Daoy (cell line): ENCODE measurements at regions not wholly inside any gene's neighbourhood (a gene's known extent, or its start where the extent isn't known, plus 50 kb on each side); places are given as distances from the start of the nearest gene placed in this dataset.

Experiments used
- DNase-seq: peaks from one replicate; pipeline ENCODE4 v3.0.0-alpha.2; 2015; ENCODE audit warnings: low read depth

DNA sequence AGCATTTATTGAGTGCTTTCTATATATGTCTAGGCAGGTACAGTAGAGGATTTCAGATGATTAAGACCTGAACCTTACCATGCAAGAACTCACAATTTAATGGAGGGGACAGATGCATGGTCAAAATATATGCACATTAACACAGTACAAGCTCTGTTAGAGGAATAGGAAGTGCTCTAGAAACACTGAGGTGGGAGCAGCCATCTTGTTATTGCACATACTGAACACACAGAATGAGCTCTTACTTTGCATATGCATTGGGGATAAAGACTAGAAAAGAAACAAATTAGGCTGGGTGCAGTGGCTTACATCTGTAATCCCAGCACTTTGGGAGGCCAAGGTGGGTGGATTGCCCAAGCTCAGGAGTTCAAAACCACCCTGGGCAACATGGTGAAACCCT is 438.3 kb downstream of the UTRN start:
- DNase-seq: no peak

- no peak for DNase-seq
Measured at GRCh38 chr6:144724818-144725217, 439.7 kb downstream of the UTRN start.

DNA sequence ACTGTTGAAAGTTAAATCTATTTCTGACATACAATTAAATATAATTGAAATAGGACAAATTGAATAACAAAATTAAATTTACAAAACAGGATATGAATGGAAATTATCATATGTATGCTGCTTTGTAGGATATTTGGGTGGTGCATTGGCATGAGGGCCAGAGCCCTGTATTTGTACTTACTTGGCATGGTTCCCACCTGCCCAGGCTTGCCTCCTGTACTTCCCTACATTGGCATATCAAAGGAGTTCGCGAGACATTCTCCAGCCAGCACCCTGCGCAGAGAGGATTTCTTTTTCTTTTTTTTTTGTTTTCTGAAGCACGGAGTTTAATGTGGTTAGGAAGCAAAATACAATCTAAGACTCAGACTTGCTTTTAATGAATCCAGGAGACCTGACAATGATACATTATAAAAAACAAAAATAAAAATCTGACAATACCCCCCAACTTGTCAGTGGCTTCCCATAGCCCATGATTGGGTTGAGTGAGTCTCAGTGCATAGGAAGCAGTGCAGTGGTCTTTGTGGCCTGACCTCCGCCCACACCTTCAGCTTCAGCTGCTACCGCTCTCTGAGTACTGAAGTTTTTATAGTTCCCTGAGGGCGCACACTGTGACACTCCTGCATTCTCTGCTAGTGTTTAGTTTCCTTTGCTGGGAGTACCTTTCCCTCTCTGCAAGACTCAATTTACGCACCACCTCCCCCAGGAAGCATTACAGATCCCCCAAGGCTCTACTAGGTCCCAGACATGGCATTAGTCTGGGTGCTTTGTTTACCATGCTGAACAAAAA is 440.8 kb downstream of the UTRN start:
- peak; percentile 59 for DNase-seq

DNA sequence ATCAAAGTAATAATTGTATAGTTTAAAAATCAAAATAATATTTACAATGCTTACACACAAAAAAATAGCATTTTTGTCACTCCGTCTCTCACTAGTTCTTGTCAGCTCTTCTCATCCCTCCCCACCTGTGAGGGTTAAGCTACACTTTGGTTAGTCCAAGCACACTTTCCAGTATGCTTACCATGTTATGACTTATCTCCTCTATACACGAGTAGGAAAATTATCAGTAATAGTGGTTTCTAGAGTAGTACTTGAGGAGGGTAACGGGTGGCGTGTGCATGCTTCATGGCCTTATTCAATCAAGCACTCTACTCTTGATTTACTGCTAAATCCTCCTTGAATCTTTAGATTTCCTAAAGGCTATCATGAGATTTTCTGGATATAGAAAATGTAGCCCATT is 443.7 kb downstream of the UTRN start:
- no peak for DNase-seq

DNA sequence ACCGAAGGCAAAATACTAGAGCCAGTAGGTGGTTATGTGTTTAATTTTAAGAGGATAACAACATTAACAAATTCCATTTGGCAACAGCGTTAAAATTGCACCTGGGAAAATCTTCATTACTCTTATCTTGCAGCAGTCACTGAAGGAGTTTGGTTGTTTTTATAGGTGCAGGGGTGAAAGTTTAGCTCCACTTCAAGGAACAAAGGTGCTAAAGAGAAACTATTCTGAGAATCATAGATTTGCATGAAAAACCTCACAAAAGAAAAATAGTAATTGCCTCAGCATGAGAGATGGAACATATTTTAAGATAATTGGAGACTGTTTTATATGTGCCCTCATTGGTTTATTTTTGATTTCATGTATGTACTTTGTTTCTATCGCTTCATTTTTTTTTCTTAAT is 444.4 kb downstream of the UTRN start:
- DNase-seq: no peak

- no peak for DNase-seq
Measured at GRCh38 chr6:144730088-144730645, 445.0 kb downstream of the UTRN start.

GRCh38 chr6:144731229-144731628 is 446.1 kb downstream of the UTRN start:
- DNase-seq: no peak

- no peak for DNase-seq
Measured at GRCh38 chr6:144736763-144737162, 451.6 kb downstream of the UTRN start.

GRCh38 chr6:144737998-144738397 is 452.9 kb downstream of the UTRN start:
- no peak for DNase-seq

- no peak for DNase-seq
Measured at GRCh38 chr6:144739873-144740272, 454.7 kb downstream of the UTRN start.

- no peak for DNase-seq
Measured at GRCh38 chr6:144741659-144742058, 456.5 kb downstream of the UTRN start.

DNA sequence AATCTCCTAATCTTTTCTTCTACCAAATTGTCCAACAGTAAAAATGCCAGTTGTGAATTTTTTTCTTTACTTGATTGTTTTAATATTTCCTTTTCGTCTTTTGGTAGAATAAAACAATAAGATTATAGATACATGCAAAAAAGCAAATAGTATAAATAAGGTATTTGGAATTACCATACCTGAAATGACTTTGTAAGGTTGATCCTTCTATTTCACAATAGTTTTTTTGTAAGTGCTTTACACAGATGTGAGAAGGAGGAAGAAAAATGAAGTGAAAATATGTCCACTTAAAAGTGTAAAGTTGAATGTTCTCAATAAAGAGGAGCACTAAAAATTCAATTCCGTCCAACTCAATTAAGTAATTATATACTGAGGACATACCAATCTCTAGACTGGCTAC is 457.6 kb downstream of the UTRN start:
- DNase-seq: no peak

GRCh38 chr6:144744720-144745119 is 459.6 kb downstream of the UTRN start:
- no peak for DNase-seq

DNA sequence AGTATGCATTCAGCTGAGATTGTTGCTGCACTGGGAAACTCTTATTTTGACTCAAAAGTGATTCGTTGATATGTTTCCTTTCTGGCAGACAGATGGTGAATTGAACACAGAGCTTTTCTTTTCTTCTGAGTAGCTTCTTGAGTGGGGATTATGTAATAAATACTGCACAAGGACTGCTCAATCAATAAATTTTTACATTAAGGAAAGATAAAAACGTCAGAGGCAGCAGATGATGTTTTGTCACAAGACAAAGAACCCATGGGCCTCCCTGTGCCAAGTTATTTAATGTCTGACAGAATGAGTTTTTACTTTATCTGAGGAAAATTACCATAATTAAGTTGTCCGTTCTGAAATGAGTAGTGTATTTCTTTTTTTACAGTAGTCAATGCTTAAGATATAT is 460.3 kb downstream of the UTRN start:
- no peak for DNase-seq

DNA sequence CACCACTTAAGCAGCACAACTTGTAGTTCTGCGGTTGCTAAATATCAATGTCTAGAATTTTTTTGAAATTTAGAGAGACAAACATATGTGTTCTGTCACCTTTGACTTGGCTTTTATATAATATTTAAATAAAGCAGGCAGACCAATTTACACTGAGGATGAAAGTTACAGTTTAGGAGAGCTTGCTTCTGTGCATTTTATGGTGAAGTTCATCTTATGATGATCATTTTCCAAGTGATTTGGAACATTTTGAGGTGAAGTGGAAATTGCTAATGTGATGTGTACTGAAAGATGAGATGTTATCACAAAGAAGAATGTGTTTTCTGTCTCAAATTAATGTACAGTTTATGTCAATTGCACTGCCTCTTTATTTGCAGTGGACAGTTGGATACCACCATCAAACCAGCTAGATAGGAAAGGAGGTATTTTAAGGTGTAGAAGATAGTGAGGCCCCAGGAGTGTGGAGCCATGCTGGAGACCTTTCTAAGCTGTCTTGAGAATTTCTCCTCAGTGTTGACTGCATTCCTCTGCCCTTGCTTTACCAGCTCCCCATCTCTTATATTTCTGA is 461.9 kb downstream of the UTRN start:
- no peak for DNase-seq

- no peak for DNase-seq
Measured at GRCh38 chr6:144749263-144749662, 464.1 kb downstream of the UTRN start.

GRCh38 chr6:144753023-144753705 is 468.0 kb downstream of the UTRN start:
- DNase-seq: no peak

DNA sequence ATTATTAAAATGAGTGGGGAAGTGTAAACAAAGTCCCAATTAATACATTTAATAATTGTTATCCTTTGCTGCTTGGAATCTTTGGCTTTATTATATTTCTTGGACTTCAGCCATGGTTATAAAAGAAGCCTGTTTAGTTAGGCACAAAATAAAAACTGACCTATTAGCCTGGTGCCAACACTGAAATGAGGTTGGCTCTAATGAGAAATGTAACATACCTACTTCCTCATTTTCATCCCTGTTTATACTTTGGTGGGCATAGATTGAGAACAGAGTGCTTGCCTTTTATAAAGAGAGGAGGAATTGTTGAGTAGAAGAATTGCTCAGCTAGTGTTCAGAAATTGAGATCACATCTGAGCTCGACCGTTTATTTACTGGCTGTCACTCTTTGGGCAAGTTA is 471.3 kb downstream of the UTRN start:
- no peak for DNase-seq

- no peak for DNase-seq
Measured at GRCh38 chr6:144757299-144757698, 472.2 kb downstream of the UTRN start.

- DNase-seq: no peak
Measured at GRCh38 chr6:144757730-144758129, 472.6 kb downstream of the UTRN start.

DNA sequence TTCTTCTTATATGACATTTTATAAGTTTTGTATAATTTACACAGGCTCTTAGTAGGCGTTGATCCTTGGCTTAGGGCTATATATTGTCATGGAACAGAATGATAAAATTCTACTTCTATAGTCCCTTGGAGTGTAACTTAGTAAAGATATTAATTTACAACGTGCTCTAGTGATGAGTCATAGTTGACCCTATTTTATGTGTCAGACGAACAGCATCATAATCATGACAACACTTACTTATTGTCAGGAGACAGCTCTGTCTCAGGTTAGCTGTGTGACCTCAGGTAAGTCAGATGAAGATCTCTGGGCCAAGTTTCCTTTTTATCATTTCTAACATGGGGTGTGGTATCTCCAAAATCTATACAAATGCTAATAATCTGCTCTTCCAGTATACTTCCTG is 473.5 kb downstream of the UTRN start:
- peak; percentile 17 for DNase-seq

DNA sequence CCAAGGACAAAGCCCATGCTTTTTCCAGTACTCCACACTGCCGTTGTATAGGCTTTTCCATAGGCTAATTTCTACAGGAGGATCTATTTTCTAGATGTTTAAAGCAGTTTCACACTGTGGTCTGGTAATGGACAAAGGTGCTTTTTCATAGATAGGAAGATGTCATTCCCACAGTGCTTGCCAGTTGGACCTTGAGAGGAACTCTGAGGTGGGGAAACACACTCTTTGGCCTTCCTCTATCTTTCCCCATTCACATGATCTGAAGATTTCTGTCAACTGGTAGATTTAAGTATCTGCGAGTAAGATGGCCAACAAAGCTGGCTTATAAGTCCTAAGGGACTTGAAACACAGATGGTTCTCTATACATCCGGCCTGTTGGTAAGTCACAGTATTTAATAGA is 477.3 kb downstream of the UTRN start:
- no peak for DNase-seq

DNA sequence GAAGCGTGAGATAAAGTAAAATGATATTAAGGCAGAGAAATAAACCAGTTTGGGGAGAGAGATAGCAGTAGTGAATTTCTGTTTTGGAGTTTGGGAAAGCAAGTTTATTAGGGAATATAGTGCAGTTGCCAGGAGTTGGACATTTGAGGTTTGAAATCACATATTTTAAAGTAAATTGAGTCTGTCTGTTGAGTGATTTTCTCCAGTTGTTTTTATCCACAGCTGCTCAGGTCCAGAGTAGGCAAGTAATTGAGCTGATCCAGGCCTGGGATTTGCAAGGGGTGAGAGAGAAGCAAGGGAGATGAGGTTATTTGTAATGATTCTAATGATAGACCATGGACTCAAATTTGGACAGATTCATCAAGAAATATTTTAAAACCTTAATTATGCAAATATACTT is 481.9 kb downstream of the UTRN start:
- DNase-seq: no peak
